HCT116 (cell line): ENCODE measurements at regions not wholly inside any gene's neighbourhood (a gene's known extent, or its start where the extent isn't known, plus 50 kb on each side); places are given as distances from the start of the nearest gene placed in this dataset.

Experiments
- ATAC-seq: fragments of 200-7000 bp; cut with Tn5 transposase; 2 replicates; pipeline ENCODE4 v1.9.1; 2020; ENCODE audit warnings: mild to moderate bottlenecking, moderate library complexity
- BruUV-seq: library from RNA; stranded (reverse); fragments of 400-500 nt; replicated peaks from 2 replicates; lab custom pipeline; 2021; lab: Mats Ljungman, UMichigan
- CTCF ChIA-PET: fragments of 300-600 bp; sonication (Branson Sonifier 250); formaldehyde crosslinking; loops from one replicate; lab custom pipeline; 2021; ENCODE audit warnings: antibody characterized with exemption; lab: Charles Lee
- POLR2A ChIA-PET: fragments of 300-600, 350-600 bp; sonication (Branson Sonifier 250); formaldehyde crosslinking; loops from one replicate; lab custom pipeline; 2021; ENCODE audit warnings: antibody characterized with exemption; lab: Charles Lee
- RAD21 ChIA-PET, 2 experiments: fragments of 300-600 bp; sonication (Branson Sonifier 250); formaldehyde crosslinking; loops; one replicate each; lab custom pipeline; 2023; ENCODE audit warnings: low total read pairs in 2 of 2; ENCODE audit not compliant: uncharacterized antibody in 2 of 2, unreplicated experiment in 2 of 2, low non-redundant PET in 1 of 2; lab: Charles Lee
- DNase-seq: peaks from one replicate; pipeline ENCODE4 v3.0.0-alpha.2; 2010; ENCODE audit warnings: low read depth, low spot score
- H2AFZ ChIP-seq: fragments of 200-600 bp; shearing (Covaris generic), sonication (generic); 2 replicates; pipeline ENCODE4 v1.6.1; 2017; ENCODE audit warnings: low read depth, mixed run types, mixed read lengths, antibody characterized with exemption, low read length; ENCODE audit not compliant: poor library complexity, severe bottlenecking
- H3K27ac ChIP-seq: 2 replicates; pipeline ENCODE4 v1.5.1; 2012; ENCODE audit warnings: low read depth, low read length
- H3K27me3 ChIP-seq: fragments of 200-600 bp; sonication (generic); 2 replicates; pipeline ENCODE4 v1.6.1; 2016; ENCODE audit warnings: mixed run types, low read length, mixed read lengths; ENCODE audit not compliant: insufficient read depth
- H3K36me3 ChIP-seq, 2 experiments: fragments of 200-500 bp in 1 of 2; fragments of 200-600 bp in 1 of 2; sonication (Bioruptor generic) in 1 of 2; sonication (generic) in 1 of 2; 2 replicates each; pipeline versions ENCODE4 v1.5.1 to v1.6.1; 2014 to 2016; ENCODE audit warnings: low read length in 2 of 2, inconsistent platforms in 1 of 2, mixed read lengths in 1 of 2, mixed run types in 1 of 2; ENCODE audit not compliant: insufficient read depth in 2 of 2, control insufficient read depth in 1 of 2
- H3K4me1 ChIP-seq, 2 experiments: fragments of 200-600 bp in 1 of 2; sonication (generic) in 1 of 2; 2 replicates each; pipeline versions ENCODE4 v1.5.1 to v1.6.1; 2012 to 2017; ENCODE audit warnings: low read length in 2 of 2, inconsistent platforms in 1 of 2, mild to moderate bottlenecking in 1 of 2, mixed read lengths in 1 of 2, mixed run types in 1 of 2, moderate library complexity in 1 of 2; ENCODE audit not compliant: insufficient read depth in 2 of 2, control insufficient read depth in 1 of 2
- H3K4me2 ChIP-seq: fragments of 200-600 bp; sonication (generic); 2 replicates; pipeline ENCODE4 v1.6.1; 2017; ENCODE audit warnings: mixed run types, low read length, mixed read lengths
- H3K4me3 ChIP-seq, 2 experiments: fragments of 200-600 bp in 1 of 2; sonication (generic) in 1 of 2; replicated peaks in 1 of 2; 2 replicates each; pipeline ENCODE4 v1.5.1; 2011 to 2016; ENCODE audit warnings: low read length in 2 of 2, control low read depth in 1 of 2, low read depth in 1 of 2, mild to moderate bottlenecking in 1 of 2, mixed read lengths in 1 of 2, mixed run types in 1 of 2
- H3K79me2 ChIP-seq: fragments of 200-600 bp; sonication (generic); 2 replicates; pipeline ENCODE4 v1.6.1; 2017; ENCODE audit warnings: mild to moderate bottlenecking, mixed run types, low read length, moderate library complexity, mixed read lengths; ENCODE audit not compliant: insufficient read depth
- H3K9ac ChIP-seq: fragments of 200-600 bp; sonication (generic); 2 replicates; pipeline ENCODE4 v1.6.1; 2016; ENCODE audit warnings: low read length, mixed read lengths
- H3K9me2 ChIP-seq: fragments of 200-600 bp; sonication (generic), shearing (Covaris generic); 2 replicates; pipeline ENCODE4 v1.6.1; 2017; ENCODE audit warnings: mixed run types, mild to moderate bottlenecking, moderate library complexity; ENCODE audit not compliant: insufficient read depth
- H3K9me3 ChIP-seq, 2 experiments: fragments of 200-500 bp in 1 of 2; fragments of 200-600 bp in 1 of 2; sonication (Bioruptor generic) in 1 of 2; sonication (generic) in 1 of 2; 2 replicates each; pipeline ENCODE4 v1.6.1; 2014 to 2017; ENCODE audit warnings: low read length in 2 of 2, mixed read lengths in 2 of 2, inconsistent platforms in 1 of 2, low read depth in 1 of 2, mild to moderate bottlenecking in 1 of 2, mixed run types in 1 of 2, moderate library complexity in 1 of 2; ENCODE audit not compliant: control insufficient read depth in 1 of 2, insufficient read depth in 1 of 2
- H4K20me1 ChIP-seq: fragments of 200-600 bp; sonication (generic), shearing (Covaris generic); 2 replicates; pipeline ENCODE4 v1.6.1; 2017; ENCODE audit warnings: mixed run types, mild to moderate bottlenecking, moderate library complexity; ENCODE audit not compliant: insufficient read depth
- CEBPB ChIP-seq: IDR thresholded peaks from 2 replicates; pipeline ENCODE4 v1.6.1; 2012; ENCODE audit warnings: low read depth
- EGR1 ChIP-seq: IDR thresholded peaks from 2 replicates; pipeline ENCODE4 v1.6.1; 2012; ENCODE audit warnings: low read depth
- ELF1 ChIP-seq: IDR thresholded peaks from 2 replicates; pipeline ENCODE4 v1.6.1; 2012; ENCODE audit warnings: low read depth, borderline replicate concordance
- EZH2phosphoT487 ChIP-seq: fragments of 200-600 bp; IDR thresholded peaks from 2 replicates; pipeline ENCODE4 v1.6.1; 2018; ENCODE audit warnings: antibody characterized with exemption, borderline replicate concordance
- FOSL1 ChIP-seq: IDR thresholded peaks from 2 replicates; pipeline ENCODE4 v1.6.1; 2012; ENCODE audit warnings: low read depth
- JUND ChIP-seq: IDR thresholded peaks from 2 replicates; pipeline ENCODE4 v1.6.1; 2012
- POLR2A ChIP-seq: IDR thresholded peaks from 2 replicates; pipeline ENCODE4 v1.7.0; 2011; ENCODE audit warnings: borderline replicate concordance; ENCODE audit not compliant: insufficient read depth, insufficient read length; ENCODE audit errors: extremely low read depth
- POLR2AphosphoS5 ChIP-seq: IDR thresholded peaks from 2 replicates; pipeline ENCODE4 v1.6.1; 2011; ENCODE audit warnings: mild to moderate bottlenecking, low read depth, low read length, moderate library complexity
- RAD21 ChIP-seq: IDR thresholded peaks from 2 replicates; pipeline ENCODE4 v1.6.1; 2012; ENCODE audit warnings: low read depth, mild to moderate bottlenecking
- REST ChIP-seq: IDR thresholded peaks from 2 replicates; pipeline ENCODE4 v1.6.1; 2012; ENCODE audit warnings: low read depth
- SIN3A ChIP-seq: IDR thresholded peaks from 2 replicates; pipeline ENCODE4 v1.6.1; 2012; ENCODE audit warnings: low read depth
- SP1 ChIP-seq: IDR thresholded peaks from 2 replicates; pipeline ENCODE4 v1.6.1; 2012; ENCODE audit warnings: low read depth
- TCF7L2 ChIP-seq: IDR thresholded peaks from 2 replicates; pipeline ENCODE4 v1.7.0; 2011; ENCODE audit warnings: borderline replicate concordance, inconsistent platforms; ENCODE audit not compliant: insufficient read depth, insufficient read length; ENCODE audit errors: extremely low read depth
- YY1 ChIP-seq: IDR thresholded peaks from 2 replicates; pipeline ENCODE4 v1.6.1; 2011; ENCODE audit warnings: low read length, low read depth, moderate library complexity, mild to moderate bottlenecking; ENCODE audit not compliant: insufficient replicate concordance; ENCODE audit errors: extremely low read depth
- ZNF274 ChIP-seq: fragments of 200-500 bp; sonication (Bioruptor generic); IDR thresholded peaks from 2 replicates; pipeline ENCODE4 v1.6.1; 2014; ENCODE audit warnings: mild to moderate bottlenecking, low read depth, low read length, inconsistent platforms
- intact Hi-C: fragments of 100-400 bp; cut with micrococcal nuclease; formaldehyde crosslinking; loops from 2 replicates; pipeline ENCODE4 v1.10.0; 2022
- TF ChIP-seq, protein P1 (sequence below): IDR thresholded peaks from 2 replicates; pipeline ENCODE4 v1.6.1; 2012

GRCh38 chr14:87087881-87088280, 905.1 kb downstream of the GALC start:
- POLR2A ChIA-PET, result no interaction called here
- H3K4me2 ChIP-seq, result no peak overlapping the region
- no peaks in the 10 kb centered on the region for H3K36me3 ChIP-seq
- intact Hi-C loops, result no loop called here
- no peaks in the 10 kb centered on the region for H3K9me2 ChIP-seq
- no peak for TF ChIP-seq EGR1
- no peak for TF ChIP-seq ZNF274
- TF ChIP-seq SIN3A, result no peak
- TF ChIP-seq REST, result no peak
- TF ChIP-seq YY1, result no peak
- no TSS peak for BruUV-seq
- no peaks in the 10 kb centered on the region for H4K20me1 ChIP-seq
- CTCF ChIA-PET, result no interaction called here
- H3K79me2 ChIP-seq, result no peaks in the 10 kb centered on the region
- H3K27me3 ChIP-seq, result no peaks in the 10 kb centered on the region
- DNase-seq, result no peak
- H3K4me3 ChIP-seq, result no peak overlapping the region
- no peak overlapping the region for H3K27ac ChIP-seq
- ATAC-seq, result no peak
- H3K4me1 ChIP-seq, result no peaks in the 10 kb centered on the region
- no peak overlapping the region for H3K9ac ChIP-seq
- H3K9me3 ChIP-seq, result peaks cover 13 to 18% of the 10 kb centered on the region in 2 experiments; a peak in 2 of 4 replicates
- RAD21 ChIA-PET, result no interaction called here
- H2AFZ ChIP-seq, result no peak overlapping the region

GRCh38 chr14:87084908-87085307, 908.1 kb downstream of the GALC start:
- no peak overlapping the region for H3K4me2 ChIP-seq
- ChIA-PET RAD21 (no interaction called here), CTCF (no interaction called here), POLR2A (no interaction called here)
- no peaks in the 10 kb centered on the region for H3K27me3 ChIP-seq
- no peaks in the 10 kb centered on the region for H3K36me3 ChIP-seq
- no peaks in the 10 kb centered on the region for H3K79me2 ChIP-seq
- ATAC-seq, result no peak
- no peak overlapping the region for H3K4me3 ChIP-seq
- no TSS peak for BruUV-seq
- no peak overlapping the region for H3K9ac ChIP-seq
- no peaks in the 10 kb centered on the region for H4K20me1 ChIP-seq
- no peaks in the 10 kb centered on the region for H3K9me2 ChIP-seq
- H2AFZ ChIP-seq, result no peak overlapping the region
- H3K4me1 ChIP-seq, result no peaks in the 10 kb centered on the region
- DNase-seq, result no peak
- intact Hi-C loops, result no loop called here
- H3K9me3 ChIP-seq, result peaks cover 7 to 18% of the 10 kb centered on the region in 2 experiments; a peak in 2 of 4 replicates
- no peak overlapping the region for H3K27ac ChIP-seq
- TF ChIP-seq POLR2A (no peak), ZNF274 (no peak), FOSL1 (no peak), POLR2AphosphoS5 (no peak), CEBPB (no peak), RAD21 (no peak), TCF7L2 (no peak), JUND (no peak), EGR1 (no peak), ELF1 (no peak), SIN3A (no peak), EZH2phosphoT487 (no peak), SP1 (no peak)
- TF ChIP-seq, protein P1, sequence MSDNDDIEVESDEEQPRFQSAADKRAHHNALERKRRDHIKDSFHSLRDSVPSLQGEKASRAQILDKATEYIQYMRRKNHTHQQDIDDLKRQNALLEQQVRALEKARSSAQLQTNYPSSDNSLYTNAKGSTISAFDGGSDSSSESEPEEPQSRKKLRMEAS, result no peak
